H1 (cell line): ENCODE measurements at regions not wholly inside any gene's neighbourhood (a gene's known extent, or its start where the extent isn't known, plus 50 kb on each side); places are given as distances from the start of the nearest gene placed in this dataset.

ENCODE experiments used
- BCL11A ChIP-seq, 2 experiments: IDR thresholded peaks; one replicate each; pipeline ENCODE4 v1.6.1; 2011; ENCODE audit warnings: low read depth in 2 of 2, low read length in 2 of 2, mild to moderate bottlenecking in 2 of 2
- BRCA1 ChIP-seq: IDR thresholded peaks from 2 replicates; pipeline ENCODE4 v1.6.1; 2012; ENCODE audit warnings: low read depth, low read length, improper control_type of control experiment
- EP300 ChIP-seq, 2 experiments: IDR thresholded peaks; 1 replicate in 1 of 2; 2 replicates in 1 of 2; pipeline ENCODE4 v1.6.1; 2011 to 2012; ENCODE audit warnings: low read depth in 2 of 2, low read length in 2 of 2, mild to moderate bottlenecking in 2 of 2, borderline replicate concordance in 1 of 2, inconsistent platforms in 1 of 2, moderate library complexity in 1 of 2
- EZH2 ChIP-seq: fragments of 200-600 bp; sonication (generic); IDR thresholded peaks from 2 replicates; pipeline ENCODE4 v1.7.1; 2012; ENCODE audit warnings: low read depth, mild to moderate bottlenecking, moderate library complexity, low read length, inconsistent platforms; ENCODE audit not compliant: severe bottlenecking
- POLR2A ChIP-seq, 2 experiments: IDR thresholded peaks; 1 replicate in 1 of 2; 2 replicates in 1 of 2; pipeline ENCODE4 v1.6.1; 2011; ENCODE audit warnings: low read depth in 2 of 2, low read length in 2 of 2, mild to moderate bottlenecking in 2 of 2; ENCODE audit errors: control extremely low read depth in 1 of 2
- TAF1 ChIP-seq: IDR thresholded peaks from 2 replicates; pipeline ENCODE4 v1.6.1; 2011; ENCODE audit warnings: mild to moderate bottlenecking, low read depth, low read length
- YY1 ChIP-seq: IDR thresholded peaks from 2 replicates; pipeline ENCODE4 v1.6.1; 2011; ENCODE audit warnings: low read depth, mild to moderate bottlenecking, low read length
- ZNF274 ChIP-seq: IDR thresholded peaks from 2 replicates; pipeline ENCODE4 v1.7.0; 2012; ENCODE audit warnings: low read length, borderline replicate concordance; ENCODE audit errors: extremely low read depth
- TF ChIP-seq, protein P1 (sequence below): IDR thresholded peaks from 2 replicates; pipeline ENCODE4 v1.6.1; 2012; ENCODE audit warnings: inconsistent platforms
- TF ChIP-seq, protein P2 (sequence below): IDR thresholded peaks from 2 replicates; pipeline ENCODE4 v1.6.1; 2012; ENCODE audit warnings: low read length, inconsistent platforms
- TF ChIP-seq, protein P3 (sequence below), 3 experiments: IDR thresholded peaks; 1 replicate in 2 of 3; 2 replicates in 1 of 3; pipeline versions ENCODE4 v1.5.1 to v1.6.1; 2011; ENCODE audit warnings: low read length in 3 of 3, mild to moderate bottlenecking in 3 of 3, inconsistent platforms in 2 of 3, low read depth in 1 of 3, moderate library complexity in 1 of 3; ENCODE audit not compliant: insufficient read depth in 1 of 3; ENCODE audit errors: control extremely low read depth in 1 of 3

DNA sequence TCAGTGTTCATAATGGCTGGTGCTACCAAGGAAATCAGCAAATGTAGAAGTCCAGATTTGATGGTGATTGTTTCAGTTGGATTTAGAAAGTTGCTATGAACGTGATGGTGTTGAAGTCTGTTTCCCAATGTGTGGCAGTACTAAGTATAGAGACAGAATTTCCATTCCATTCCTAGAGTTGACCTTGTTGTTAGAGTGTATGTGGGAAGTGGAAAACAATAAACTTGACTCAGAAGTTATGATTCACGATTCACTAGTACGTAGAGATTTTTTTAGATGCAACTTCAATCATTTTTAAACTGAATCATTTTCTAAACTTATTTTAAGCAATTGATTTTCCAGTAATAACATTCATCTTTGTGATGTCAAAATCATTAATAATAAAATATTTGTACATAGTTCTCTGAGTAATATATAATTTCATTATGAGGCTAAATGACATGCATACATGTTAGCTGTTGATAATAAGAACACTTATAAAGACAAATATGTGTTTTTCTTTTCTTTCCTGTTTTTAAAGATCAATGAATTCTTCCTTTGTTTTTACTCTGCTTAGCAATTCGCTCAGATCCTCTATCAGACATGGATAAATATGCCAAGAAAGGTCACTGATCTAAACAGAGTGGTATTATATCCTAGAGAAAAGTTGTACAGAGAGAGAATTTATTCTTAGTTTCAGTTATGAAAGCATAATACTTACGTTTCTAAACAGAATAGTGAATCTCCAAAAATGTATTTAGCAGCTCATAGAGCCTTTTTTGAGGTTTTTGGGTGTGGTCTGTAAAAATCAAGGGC, 108.8 kb upstream of the GPR149 start:
- no peak for TF ChIP-seq EZH2
- no peak for TF ChIP-seq EP300 (IDR thresholded peaks at IDR 0.05; ENCODE audit: borderline replicate concordance in 1 of 2, low read depth in 2 of 2, low read length in 2 of 2)
- no peak for TF ChIP-seq TAF1
- TF ChIP-seq POLR2A (IDR thresholded peaks at IDR 0.05; ENCODE audit: control extremely low read depth in 1 of 2, low read depth in 2 of 2, low read length in 2 of 2), result no peak
- TF ChIP-seq, protein P1, sequence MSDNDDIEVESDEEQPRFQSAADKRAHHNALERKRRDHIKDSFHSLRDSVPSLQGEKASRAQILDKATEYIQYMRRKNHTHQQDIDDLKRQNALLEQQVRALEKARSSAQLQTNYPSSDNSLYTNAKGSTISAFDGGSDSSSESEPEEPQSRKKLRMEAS, result no peak
- TF ChIP-seq YY1, result no peak
- no peak for TF ChIP-seq BCL11A (IDR thresholded peaks at IDR 0.05; ENCODE audit: low read depth in 2 of 2, low read length in 2 of 2)
- TF ChIP-seq ZNF274, result no peak
- TF ChIP-seq, protein P2, sequence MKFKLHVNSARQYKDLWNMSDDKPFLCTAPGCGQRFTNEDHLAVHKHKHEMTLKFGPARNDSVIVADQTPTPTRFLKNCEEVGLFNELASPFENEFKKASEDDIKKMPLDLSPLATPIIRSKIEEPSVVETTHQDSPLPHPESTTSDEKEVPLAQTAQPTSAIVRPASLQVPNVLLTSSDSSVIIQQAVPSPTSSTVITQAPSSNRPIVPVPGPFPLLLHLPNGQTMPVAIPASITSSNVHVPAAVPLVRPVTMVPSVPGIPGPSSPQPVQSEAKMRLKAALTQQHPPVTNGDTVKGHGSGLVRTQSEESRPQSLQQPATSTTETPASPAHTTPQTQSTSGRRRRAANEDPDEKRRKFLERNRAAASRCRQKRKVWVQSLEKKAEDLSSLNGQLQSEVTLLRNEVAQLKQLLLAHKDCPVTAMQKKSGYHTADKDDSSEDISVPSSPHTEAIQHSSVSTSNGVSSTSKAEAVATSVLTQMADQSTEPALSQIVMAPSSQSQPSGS, result no peak
- TF ChIP-seq, protein P3, sequence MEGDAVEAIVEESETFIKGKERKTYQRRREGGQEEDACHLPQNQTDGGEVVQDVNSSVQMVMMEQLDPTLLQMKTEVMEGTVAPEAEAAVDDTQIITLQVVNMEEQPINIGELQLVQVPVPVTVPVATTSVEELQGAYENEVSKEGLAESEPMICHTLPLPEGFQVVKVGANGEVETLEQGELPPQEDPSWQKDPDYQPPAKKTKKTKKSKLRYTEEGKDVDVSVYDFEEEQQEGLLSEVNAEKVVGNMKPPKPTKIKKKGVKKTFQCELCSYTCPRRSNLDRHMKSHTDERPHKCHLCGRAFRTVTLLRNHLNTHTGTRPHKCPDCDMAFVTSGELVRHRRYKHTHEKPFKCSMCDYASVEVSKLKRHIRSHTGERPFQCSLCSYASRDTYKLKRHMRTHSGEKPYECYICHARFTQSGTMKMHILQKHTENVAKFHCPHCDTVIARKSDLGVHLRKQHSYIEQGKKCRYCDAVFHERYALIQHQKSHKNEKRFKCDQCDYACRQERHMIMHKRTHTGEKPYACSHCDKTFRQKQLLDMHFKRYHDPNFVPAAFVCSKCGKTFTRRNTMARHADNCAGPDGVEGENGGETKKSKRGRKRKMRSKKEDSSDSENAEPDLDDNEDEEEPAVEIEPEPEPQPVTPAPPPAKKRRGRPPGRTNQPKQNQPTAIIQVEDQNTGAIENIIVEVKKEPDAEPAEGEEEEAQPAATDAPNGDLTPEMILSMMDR (IDR thresholded peaks at IDR 0.05; ENCODE audit: control extremely low read depth in 1 of 3, insufficient read depth in 1 of 3, low read depth in 1 of 3, low read length in 3 of 3), result no peak
- TF ChIP-seq BRCA1, result no peak
